Panc1 (cell line): ENCODE measurements at regions not wholly inside any gene's neighbourhood (a gene's known extent, or its start where the extent isn't known, plus 50 kb on each side); places are given as distances from the start of the nearest gene placed in this dataset.

Source experiments
- ATAC-seq: fragments of 200-7000 bp; cut with Tn5 transposase; 2 replicates; pipeline ENCODE4 v1.9.1; 2020; ENCODE audit warnings: mild to moderate bottlenecking, moderate library complexity
- BruUV-seq: library from RNA; stranded (reverse); fragments of 400-500 nt; replicated peaks from 2 replicates; lab custom pipeline; 2021; lab: Mats Ljungman, UMichigan
- CTCF ChIA-PET: fragments of 300-600 bp; sonication (Branson Sonifier 250); formaldehyde crosslinking; loops from one replicate; lab custom pipeline; 2022; ENCODE audit warnings: antibody characterized with exemption; lab: Charles Lee
- POLR2A ChIA-PET: fragments of 300-600 bp; sonication (Branson Sonifier 250); formaldehyde crosslinking; loops from one replicate; lab custom pipeline; 2022; ENCODE audit warnings: antibody characterized with exemption; lab: Charles Lee
- DNase-seq: peaks from one replicate; pipeline ENCODE4 v3.0.0-alpha.2; 2010; ENCODE audit warnings: low read depth, low spot score
- H3K27ac ChIP-seq: 2 replicates; pipeline ENCODE4 v1.5.1; 2011; ENCODE audit warnings: mild to moderate bottlenecking, low read length, inconsistent platforms
- H3K27me3 ChIP-seq: fragments of 200-500 bp; sonication (Bioruptor generic); 2 replicates; pipeline ENCODE4 v1.6.0; 2014; ENCODE audit warnings: low read length, inconsistent platforms; ENCODE audit not compliant: control insufficient read depth, insufficient read depth
- H3K36me3 ChIP-seq: fragments of 200-500 bp; sonication (Bioruptor generic); 2 replicates; pipeline ENCODE4 v1.5.1; 2014; ENCODE audit warnings: inconsistent platforms, mild to moderate bottlenecking, low read length, moderate library complexity; ENCODE audit not compliant: control insufficient read depth, insufficient read depth
- H3K4me1 ChIP-seq: 2 replicates; pipeline ENCODE4 v1.5.1; 2011; ENCODE audit warnings: inconsistent platforms, mild to moderate bottlenecking, low read length, moderate library complexity; ENCODE audit not compliant: control insufficient read depth, insufficient read depth
- H3K4me3 ChIP-seq, 2 experiments: 2 replicates each; pipeline ENCODE4 v1.5.1; 2011 to 2012; ENCODE audit warnings: low read depth in 2 of 2, low read length in 2 of 2, mild to moderate bottlenecking in 2 of 2, inconsistent platforms in 1 of 2, moderate library complexity in 1 of 2
- H3K9me3 ChIP-seq: fragments of 200-500 bp; sonication (Bioruptor generic); 2 replicates; pipeline ENCODE4 v1.5.1; 2014; ENCODE audit warnings: low read depth, mild to moderate bottlenecking, inconsistent platforms, low read length, moderate library complexity; ENCODE audit not compliant: control insufficient read depth, insufficient read depth
- POLR2AphosphoS5 ChIP-seq: IDR thresholded peaks from 2 replicates; pipeline ENCODE4 v1.6.1; 2012; ENCODE audit warnings: mild to moderate bottlenecking, low read depth, low read length, moderate library complexity
- SIN3A ChIP-seq: IDR thresholded peaks from 2 replicates; pipeline ENCODE4 v1.6.1; 2012; ENCODE audit warnings: low read depth, mild to moderate bottlenecking, low read length, moderate library complexity, borderline replicate concordance; ENCODE audit not compliant: insufficient read depth
- TCF7L2 ChIP-seq: IDR thresholded peaks from 2 replicates; pipeline ENCODE4 v1.6.1; 2011; ENCODE audit warnings: mild to moderate bottlenecking, low read depth, low read length, inconsistent platforms
- in situ Hi-C: cut with HindIII; loops from 2 replicates; pipeline ENCODE4 v1.10.0; 2016; ENCODE audit warnings: low sequenced_read_pairs, low pct_unique_long_range_greater_than_20kb
- intact Hi-C: fragments of 100-400 bp; cut with micrococcal nuclease; formaldehyde crosslinking; loops from one replicate; pipeline ENCODE4 v1.10.0; 2022; ENCODE audit not compliant: unreplicated experiment
- TF ChIP-seq, protein P1 (sequence below): fragments of 450-650 bp; IDR thresholded peaks from 2 replicates; pipeline ENCODE4 v1.5.1; 2017; ENCODE audit warnings: mild to moderate bottlenecking
- TF ChIP-seq, protein P2 (sequence below), 2 experiments: IDR thresholded peaks; 2 replicates each; pipeline ENCODE4 v1.6.1; 2011 to 2012; ENCODE audit warnings: low read depth in 2 of 2, control low read depth in 1 of 2, low read length in 1 of 2, mild to moderate bottlenecking in 1 of 2, moderate library complexity in 1 of 2; ENCODE audit not compliant: insufficient read depth in 1 of 2

DNA sequence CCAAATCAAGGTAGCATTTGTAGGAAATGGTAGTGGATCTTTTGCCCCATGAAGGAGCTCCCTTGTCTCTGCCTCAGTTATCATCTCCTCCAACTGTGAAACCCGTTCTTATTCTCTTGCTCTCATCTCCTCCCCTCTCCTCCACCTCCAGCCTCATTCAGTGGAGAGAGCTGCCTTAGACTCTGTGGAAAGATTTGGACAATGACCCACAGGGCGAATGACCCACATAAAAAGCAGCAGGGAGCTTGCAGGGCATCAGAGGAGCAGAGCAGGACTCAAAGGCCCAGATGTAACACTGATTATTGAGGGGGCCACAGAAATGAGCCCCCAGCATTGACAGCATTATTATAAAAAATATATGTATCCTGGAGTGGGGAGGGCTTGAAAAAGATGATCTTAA, 641.1 kb upstream of the CFAP20DC start:
- CTCF ChIA-PET = no interaction called here
- POLR2A ChIA-PET = no interaction called here
- ATAC-seq (no peak), DNase-seq (no peak)
- H3K27me3 ChIP-seq = no peaks in the 10 kb centered on the region
- BruUV-seq = no TSS peak
- no peak overlapping the region for H3K27ac ChIP-seq
- no peaks in the 10 kb centered on the region for H3K36me3 ChIP-seq
- no peak overlapping the region for H3K4me3 ChIP-seq
- no peaks in the 10 kb centered on the region for H3K4me1 ChIP-seq
- TF ChIP-seq POLR2AphosphoS5 (no peak), SIN3A (no peak), TCF7L2 (no peak)
- TF ChIP-seq, protein P1, sequence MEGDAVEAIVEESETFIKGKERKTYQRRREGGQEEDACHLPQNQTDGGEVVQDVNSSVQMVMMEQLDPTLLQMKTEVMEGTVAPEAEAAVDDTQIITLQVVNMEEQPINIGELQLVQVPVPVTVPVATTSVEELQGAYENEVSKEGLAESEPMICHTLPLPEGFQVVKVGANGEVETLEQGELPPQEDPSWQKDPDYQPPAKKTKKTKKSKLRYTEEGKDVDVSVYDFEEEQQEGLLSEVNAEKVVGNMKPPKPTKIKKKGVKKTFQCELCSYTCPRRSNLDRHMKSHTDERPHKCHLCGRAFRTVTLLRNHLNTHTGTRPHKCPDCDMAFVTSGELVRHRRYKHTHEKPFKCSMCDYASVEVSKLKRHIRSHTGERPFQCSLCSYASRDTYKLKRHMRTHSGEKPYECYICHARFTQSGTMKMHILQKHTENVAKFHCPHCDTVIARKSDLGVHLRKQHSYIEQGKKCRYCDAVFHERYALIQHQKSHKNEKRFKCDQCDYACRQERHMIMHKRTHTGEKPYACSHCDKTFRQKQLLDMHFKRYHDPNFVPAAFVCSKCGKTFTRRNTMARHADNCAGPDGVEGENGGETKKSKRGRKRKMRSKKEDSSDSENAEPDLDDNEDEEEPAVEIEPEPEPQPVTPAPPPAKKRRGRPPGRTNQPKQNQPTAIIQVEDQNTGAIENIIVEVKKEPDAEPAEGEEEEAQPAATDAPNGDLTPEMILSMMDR = no peak
- TF ChIP-seq, protein P2, sequence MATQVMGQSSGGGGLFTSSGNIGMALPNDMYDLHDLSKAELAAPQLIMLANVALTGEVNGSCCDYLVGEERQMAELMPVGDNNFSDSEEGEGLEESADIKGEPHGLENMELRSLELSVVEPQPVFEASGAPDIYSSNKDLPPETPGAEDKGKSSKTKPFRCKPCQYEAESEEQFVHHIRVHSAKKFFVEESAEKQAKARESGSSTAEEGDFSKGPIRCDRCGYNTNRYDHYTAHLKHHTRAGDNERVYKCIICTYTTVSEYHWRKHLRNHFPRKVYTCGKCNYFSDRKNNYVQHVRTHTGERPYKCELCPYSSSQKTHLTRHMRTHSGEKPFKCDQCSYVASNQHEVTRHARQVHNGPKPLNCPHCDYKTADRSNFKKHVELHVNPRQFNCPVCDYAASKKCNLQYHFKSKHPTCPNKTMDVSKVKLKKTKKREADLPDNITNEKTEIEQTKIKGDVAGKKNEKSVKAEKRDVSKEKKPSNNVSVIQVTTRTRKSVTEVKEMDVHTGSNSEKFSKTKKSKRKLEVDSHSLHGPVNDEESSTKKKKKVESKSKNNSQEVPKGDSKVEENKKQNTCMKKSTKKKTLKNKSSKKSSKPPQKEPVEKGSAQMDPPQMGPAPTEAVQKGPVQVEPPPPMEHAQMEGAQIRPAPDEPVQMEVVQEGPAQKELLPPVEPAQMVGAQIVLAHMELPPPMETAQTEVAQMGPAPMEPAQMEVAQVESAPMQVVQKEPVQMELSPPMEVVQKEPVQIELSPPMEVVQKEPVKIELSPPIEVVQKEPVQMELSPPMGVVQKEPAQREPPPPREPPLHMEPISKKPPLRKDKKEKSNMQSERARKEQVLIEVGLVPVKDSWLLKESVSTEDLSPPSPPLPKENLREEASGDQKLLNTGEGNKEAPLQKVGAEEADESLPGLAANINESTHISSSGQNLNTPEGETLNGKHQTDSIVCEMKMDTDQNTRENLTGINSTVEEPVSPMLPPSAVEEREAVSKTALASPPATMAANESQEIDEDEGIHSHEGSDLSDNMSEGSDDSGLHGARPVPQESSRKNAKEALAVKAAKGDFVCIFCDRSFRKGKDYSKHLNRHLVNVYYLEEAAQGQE (IDR thresholded peaks at IDR 0.05; ENCODE audit: insufficient read depth in 1 of 2, low read depth in 2 of 2, low read length in 1 of 2) = no peak
- intact Hi-C loops = no loop called here
- no peaks in the 10 kb centered on the region for H3K9me3 ChIP-seq
- in situ Hi-C loops = no loop called here

- H3K4me1 ChIP-seq = no peaks in the 10 kb centered on the region
- in situ Hi-C loops = no loop called here
- TF ChIP-seq, protein P2 (IDR thresholded peaks at IDR 0.05; ENCODE audit: insufficient read depth in 1 of 2, low read depth in 2 of 2, low read length in 1 of 2) = no peak
- TF ChIP-seq TCF7L2 (no peak), POLR2AphosphoS5 (no peak), SIN3A (no peak)
- TF ChIP-seq, protein P1 = no peak
- BruUV-seq = no TSS peak
- intact Hi-C loops = no loop called here
- no peak for ATAC-seq
- DNase-seq = no peak
- CTCF ChIA-PET = no interaction called here
- H3K4me3 ChIP-seq = no peak overlapping the region
- no peaks in the 10 kb centered on the region for H3K9me3 ChIP-seq
- no peak overlapping the region for H3K27ac ChIP-seq
- H3K36me3 ChIP-seq = no peaks in the 10 kb centered on the region
- no peaks in the 10 kb centered on the region for H3K27me3 ChIP-seq
- POLR2A ChIA-PET = no interaction called here
Observed at GRCh38 chr3:59688636-59689035, 638.8 kb upstream of the CFAP20DC start.
